MM.1S (cell line): ENCODE measurements at regions not wholly inside any gene's neighbourhood (a gene's known extent, or its start where the extent isn't known, plus 50 kb on each side); places are given as distances from the start of the nearest gene placed in this dataset.

Experiments used
- DNase-seq: peaks from one replicate; pipeline ENCODE4 v3.0.0-alpha.2; 2015
- H2AFZ ChIP-seq: fragments of 300-600 bp; sonication (generic); 2 replicates; pipeline ENCODE4 v1.6.0; 2016; ENCODE audit warnings: antibody characterized with exemption, low read length
- H3F3A ChIP-seq: fragments of 300-600 bp; sonication (generic); 2 replicates; pipeline ENCODE4 v1.6.1; 2016; ENCODE audit warnings: mild to moderate bottlenecking, antibody characterized with exemption, low read length, moderate library complexity, mixed read lengths; ENCODE audit not compliant: insufficient read depth
- H3K27ac ChIP-seq: fragments of 300-600 bp; sonication (generic); 2 replicates; pipeline ENCODE4 v1.5.1; 2016; ENCODE audit warnings: mild to moderate bottlenecking, low read length
- H3K27me3 ChIP-seq: fragments of 300-600 bp; sonication (generic); replicated peaks from 2 replicates; pipeline ENCODE4 v1.6.0; 2016; ENCODE audit warnings: low read length; ENCODE audit not compliant: insufficient read depth
- H3K36me3 ChIP-seq: fragments of 300-600 bp; sonication (generic); replicated peaks from 2 replicates; pipeline ENCODE4 v1.6.1; 2016; ENCODE audit warnings: mild to moderate bottlenecking, low read length, mixed read lengths; ENCODE audit not compliant: insufficient read depth
- H3K4me1 ChIP-seq: fragments of 300-600 bp; sonication (generic); 2 replicates; pipeline ENCODE4 v1.6.1; 2016; ENCODE audit warnings: low read length, mixed read lengths
- H3K4me2 ChIP-seq: fragments of 300-600 bp; sonication (generic); 2 replicates; pipeline ENCODE4 v1.6.0; 2016; ENCODE audit warnings: low read depth, low read length
- H3K4me3 ChIP-seq: fragments of 300-600 bp; sonication (generic); 2 replicates; pipeline ENCODE4 v1.5.1; 2016; ENCODE audit warnings: low read length, mixed read lengths
- H3K79me2 ChIP-seq: fragments of 300-600 bp; sonication (generic); 2 replicates; pipeline ENCODE4 v1.6.1; 2016; ENCODE audit warnings: mixed run types, low read length, mixed read lengths
- H3K9ac ChIP-seq: fragments of 300-600 bp; sonication (generic); 2 replicates; pipeline ENCODE4 v1.6.1; 2016; ENCODE audit warnings: low read length, mixed read lengths
- H3K9me2 ChIP-seq: fragments of 300-600 bp; sonication (generic); replicated peaks from 2 replicates; pipeline ENCODE4 v1.6.1; 2016; ENCODE audit warnings: mild to moderate bottlenecking, low read length, mixed read lengths; ENCODE audit not compliant: insufficient read depth
- H3K9me3 ChIP-seq: fragments of 300-600 bp; sonication (generic); replicated peaks from 2 replicates; pipeline ENCODE4 v1.6.1; 2016; ENCODE audit warnings: mild to moderate bottlenecking, low read length, mixed read lengths; ENCODE audit not compliant: insufficient read depth
- H4K20me1 ChIP-seq: fragments of 300-600 bp; sonication (generic); 2 replicates; pipeline ENCODE4 v1.6.1; 2016; ENCODE audit warnings: mild to moderate bottlenecking, low read length, moderate library complexity, mixed read lengths; ENCODE audit not compliant: insufficient read depth
- CTCF ChIP-seq: fragments of 300-600 bp; sonication (generic); IDR thresholded peaks from 2 replicates; pipeline ENCODE4 v1.5.1; 2016; ENCODE audit warnings: antibody characterized with exemption, low read length, mixed read lengths
- EZH2 ChIP-seq: fragments of 300-600 bp; sonication (generic); optimal IDR thresholded peaks from 2 replicates; pipeline ENCODE3; 2017; ENCODE audit warnings: low read depth, mild to moderate bottlenecking, antibody characterized with exemption, low read length, mixed read lengths
- EZH2phosphoT487 ChIP-seq: fragments of 300-600 bp; sonication (generic); IDR thresholded peaks from 2 replicates; pipeline ENCODE4 v1.6.1; 2018; ENCODE audit warnings: antibody characterized with exemption, low read length

- Histone ChIP-seq H3K27ac (no peak overlapping the region), H3K79me2 (no peaks in the 10 kb centered on the region), H4K20me1 (no peaks in the 10 kb centered on the region), H3K4me3 (no peak overlapping the region), H3K27me3 (no peaks in the 10 kb centered on the region), H3F3A (no peaks in the 10 kb centered on the region), H3K4me1 (no peaks in the 10 kb centered on the region), H3K4me2 (no peak overlapping the region), H3K9ac (no peak overlapping the region), H2AFZ (no peak overlapping the region), H3K36me3 (no peaks in the 10 kb centered on the region), H3K9me3 (no peaks in the 10 kb centered on the region), H3K9me2 (no peaks in the 10 kb centered on the region)
- no peak for DNase-seq
- TF ChIP-seq EZH2phosphoT487 (no peak), CTCF (no peak), EZH2 (no peak)
Observed at GRCh38 chr2:122583159-122583917, 827.9 kb downstream of the TSN start.

GRCh38 chr2:122590524-122590923, 835.1 kb downstream of the TSN start:
- Histone ChIP-seq H3K27me3 (no peaks in the 10 kb centered on the region), H3K9me3 (no peaks in the 10 kb centered on the region), H3K4me2 (no peak overlapping the region), H3K27ac (no peak overlapping the region), H2AFZ (no peak overlapping the region), H3K9ac (no peak overlapping the region), H3K79me2 (no peaks in the 10 kb centered on the region), H3F3A (no peaks in the 10 kb centered on the region), H3K9me2 (no peaks in the 10 kb centered on the region), H4K20me1 (no peaks in the 10 kb centered on the region), H3K4me3 (no peak overlapping the region), H3K4me1 (no peaks in the 10 kb centered on the region), H3K36me3 (no peaks in the 10 kb centered on the region)
- no peak for DNase-seq
- TF ChIP-seq EZH2, result no peak
- TF ChIP-seq EZH2phosphoT487, result no peak
- TF ChIP-seq CTCF, result no peak

GRCh38 chr2:122595065-122595464, 839.6 kb downstream of the TSN start:
- H3K9me3 ChIP-seq, result no peaks in the 10 kb centered on the region
- H3F3A ChIP-seq, result no peaks in the 10 kb centered on the region
- no peak overlapping the region for H3K4me2 ChIP-seq
- no peaks in the 10 kb centered on the region for H4K20me1 ChIP-seq
- H3K9ac ChIP-seq, result no peak overlapping the region
- no peak overlapping the region for H2AFZ ChIP-seq
- no peaks in the 10 kb centered on the region for H3K79me2 ChIP-seq
- no peak for DNase-seq
- H3K27ac ChIP-seq, result no peak overlapping the region
- no peaks in the 10 kb centered on the region for H3K36me3 ChIP-seq
- no peaks in the 10 kb centered on the region for H3K4me1 ChIP-seq
- TF ChIP-seq EZH2phosphoT487 (no peak), EZH2 (no peak), CTCF (no peak)
- no peaks in the 10 kb centered on the region for H3K9me2 ChIP-seq
- H3K4me3 ChIP-seq, result no peak overlapping the region
- H3K27me3 ChIP-seq, result no peaks in the 10 kb centered on the region
